ENCODE measurements at regions not wholly inside any gene's neighbourhood (a gene's known extent, or its start where the extent isn't known, plus 50 kb on each side); places are given as distances from the start of the nearest gene placed in this dataset.

DNA sequence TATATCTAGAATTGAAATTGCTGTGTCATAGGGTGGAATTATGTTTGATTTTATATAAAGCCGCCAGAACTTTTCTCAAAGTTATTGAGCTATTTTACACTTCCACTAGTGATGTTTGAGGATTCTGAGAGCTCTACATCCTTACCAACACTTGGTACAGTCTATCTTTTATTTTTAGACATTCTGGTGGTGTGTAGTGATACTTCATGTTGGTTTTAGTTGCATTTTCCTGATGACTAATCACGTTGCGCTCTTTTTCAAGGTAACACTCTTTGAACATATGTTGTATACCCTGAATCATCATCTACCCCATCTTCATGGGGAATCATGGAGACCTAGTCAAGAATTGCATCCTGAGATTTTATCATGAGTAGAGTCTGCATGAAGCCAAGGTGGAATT lies 141.7 kb downstream of the NXNL2 start:
- TF ChIP-seq, protein P1, sequence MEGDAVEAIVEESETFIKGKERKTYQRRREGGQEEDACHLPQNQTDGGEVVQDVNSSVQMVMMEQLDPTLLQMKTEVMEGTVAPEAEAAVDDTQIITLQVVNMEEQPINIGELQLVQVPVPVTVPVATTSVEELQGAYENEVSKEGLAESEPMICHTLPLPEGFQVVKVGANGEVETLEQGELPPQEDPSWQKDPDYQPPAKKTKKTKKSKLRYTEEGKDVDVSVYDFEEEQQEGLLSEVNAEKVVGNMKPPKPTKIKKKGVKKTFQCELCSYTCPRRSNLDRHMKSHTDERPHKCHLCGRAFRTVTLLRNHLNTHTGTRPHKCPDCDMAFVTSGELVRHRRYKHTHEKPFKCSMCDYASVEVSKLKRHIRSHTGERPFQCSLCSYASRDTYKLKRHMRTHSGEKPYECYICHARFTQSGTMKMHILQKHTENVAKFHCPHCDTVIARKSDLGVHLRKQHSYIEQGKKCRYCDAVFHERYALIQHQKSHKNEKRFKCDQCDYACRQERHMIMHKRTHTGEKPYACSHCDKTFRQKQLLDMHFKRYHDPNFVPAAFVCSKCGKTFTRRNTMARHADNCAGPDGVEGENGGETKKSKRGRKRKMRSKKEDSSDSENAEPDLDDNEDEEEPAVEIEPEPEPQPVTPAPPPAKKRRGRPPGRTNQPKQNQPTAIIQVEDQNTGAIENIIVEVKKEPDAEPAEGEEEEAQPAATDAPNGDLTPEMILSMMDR (IDR thresholded peaks at IDR 0.05), result no peak
- no peak for TF ChIP-seq POLR2A (IDR thresholded peaks at IDR 0.05)
- TF ChIP-seq EP300 (IDR thresholded peaks at IDR 0.05), result no peak

Data from ovary (tissue), 3 donors.